GM23338 (cell line): ENCODE measurements at regions not wholly inside any gene's neighbourhood (a gene's known extent, or its start where the extent isn't known, plus 50 kb on each side); places are given as distances from the start of the nearest gene placed in this dataset.

Experiments
- ATAC-seq: fragments of 200-7000 bp; cut with Tn5 transposase; 3 replicates; pipeline ENCODE4 v1.9.1; 2020
- DNase-seq: peaks from one replicate; pipeline ENCODE4 v3.0.0-alpha.2; 2015; ENCODE audit warnings: low spot score
- H2AFZ ChIP-seq: fragments of 200-600 bp; sonication (generic); 2 replicates; pipeline ENCODE4 v1.8.0; 2016; ENCODE audit warnings: antibody characterized with exemption, mild to moderate bottlenecking, moderate library complexity
- H3F3A ChIP-seq: fragments of 200-600 bp; sonication (generic); replicated peaks from 2 replicates; pipeline ENCODE4 v1.8.0; 2017; ENCODE audit warnings: antibody characterized with exemption, mixed run types, low read depth
- H3K27ac ChIP-seq: fragments of 200-600 bp; sonication (generic); 2 replicates; pipeline ENCODE4 v1.6.1; 2016; ENCODE audit warnings: low read depth
- H3K27me3 ChIP-seq: fragments of 200-600 bp; sonication (generic); 2 replicates; pipeline ENCODE4 v1.8.0; 2016; ENCODE audit warnings: mild to moderate bottlenecking, mixed run types, moderate library complexity; ENCODE audit not compliant: insufficient read depth
- H3K36me3 ChIP-seq: fragments of 200-600 bp; sonication (generic); 2 replicates; pipeline ENCODE4 v1.8.0; 2016; ENCODE audit warnings: mild to moderate bottlenecking; ENCODE audit not compliant: insufficient read depth
- H3K4me1 ChIP-seq: fragments of 200-600 bp; sonication (generic); 2 replicates; pipeline ENCODE4 v1.8.0; 2016; ENCODE audit warnings: mild to moderate bottlenecking, moderate library complexity; ENCODE audit not compliant: insufficient read depth
- H3K4me2 ChIP-seq: fragments of 200-600 bp; sonication (generic); 2 replicates; pipeline ENCODE4 v1.7.1; 2017; ENCODE audit warnings: mixed run types
- H3K4me3 ChIP-seq: fragments of 200-600 bp; sonication (generic); 2 replicates; pipeline ENCODE4 v1.6.1; 2016; ENCODE audit warnings: mixed run types
- H3K79me2 ChIP-seq: fragments of 200-600 bp; sonication (generic); replicated peaks from 2 replicates; pipeline ENCODE4 v1.8.0; 2017; ENCODE audit warnings: mild to moderate bottlenecking; ENCODE audit not compliant: insufficient read depth
- H3K9me2 ChIP-seq: fragments of 200-600 bp; sonication (generic); 2 replicates; pipeline ENCODE4 v1.8.0; 2017; ENCODE audit not compliant: insufficient read depth
- H4K20me1 ChIP-seq: fragments of 200-600 bp; sonication (generic); replicated peaks from 2 replicates; pipeline ENCODE4 v1.8.0; 2017; ENCODE audit warnings: mild to moderate bottlenecking; ENCODE audit not compliant: insufficient read depth
- H3K27ac Mint-ChIP-seq: 2 replicates; pipeline ENCODE4 v1.8.0; 2020; ENCODE audit warnings: inconsistent platforms, mild to moderate bottlenecking, moderate library complexity, mixed read lengths
- H3K27me3 Mint-ChIP-seq: 3 replicates; pipeline ENCODE4 v1.8.0; 2022; ENCODE audit warnings: low read depth, mild to moderate bottlenecking, moderate library complexity, mixed read lengths, inconsistent platforms; ENCODE audit not compliant: insufficient read depth, poor library complexity
- H3K36me3 Mint-ChIP-seq: 3 replicates; pipeline ENCODE4 v1.8.0; 2021; ENCODE audit warnings: low read depth, mild to moderate bottlenecking, inconsistent platforms, moderate library complexity, mixed read lengths
- H3K4me1 Mint-ChIP-seq: 3 replicates; pipeline ENCODE4 v1.8.0; 2020; ENCODE audit warnings: mild to moderate bottlenecking, inconsistent platforms, mixed read lengths
- H3K4me3 Mint-ChIP-seq: 3 replicates; pipeline ENCODE4 v1.8.0; 2021; ENCODE audit warnings: moderate library complexity, mild to moderate bottlenecking, inconsistent platforms, mixed read lengths
- H3K9me3 Mint-ChIP-seq: 3 replicates; pipeline ENCODE4 v1.8.0; 2020; ENCODE audit warnings: moderate library complexity, mild to moderate bottlenecking, inconsistent platforms, mixed read lengths
- CREB1 ChIP-seq: fragments of 250-450 bp; sonication (Bioruptor Pico); IDR thresholded peaks from 2 replicates; pipeline ENCODE4 v1.5.0; 2020; ENCODE audit warnings: low read depth, mild to moderate bottlenecking, moderate library complexity
- EZH2 ChIP-seq: fragments of 200-600 bp; sonication (generic); IDR thresholded peaks from one replicate; pipeline ENCODE4 v1.8.0; 2017; ENCODE audit warnings: antibody characterized with exemption, mild to moderate bottlenecking, low read depth; ENCODE audit not compliant: unreplicated experiment
- JUNB ChIP-seq: IDR thresholded peaks from one replicate; pipeline ENCODE4 v1.6.1; 2016; ENCODE audit warnings: antibody characterized with exemption; ENCODE audit not compliant: unreplicated experiment
- NANOG ChIP-seq: IDR thresholded peaks from 2 replicates; pipeline ENCODE4 v1.6.1; 2016; ENCODE audit warnings: antibody characterized with exemption, borderline replicate concordance
- POLR2AphosphoS5 ChIP-seq: IDR thresholded peaks from 2 replicates; pipeline ENCODE4 v1.6.1; 2016; ENCODE audit warnings: antibody characterized with exemption, low read depth
- ZNF114 ChIP-seq: fragments of 250-450 bp; sonication (Bioruptor Pico); IDR thresholded peaks from 2 replicates; pipeline ENCODE4 v1.5.0; 2020; ENCODE audit warnings: mild to moderate bottlenecking, moderate library complexity
- ZNF331 ChIP-seq: fragments of 250-450 bp; sonication (Bioruptor Pico); IDR thresholded peaks from 2 replicates; pipeline ENCODE4 v1.5.0; 2020; ENCODE audit warnings: low read depth, mild to moderate bottlenecking, moderate library complexity
- TF ChIP-seq, protein P1 (sequence below): IDR thresholded peaks from one replicate; pipeline ENCODE4 v1.6.1; 2018; ENCODE audit warnings: antibody characterized with exemption; ENCODE audit not compliant: unreplicated experiment
- TF ChIP-seq, protein P2 (sequence below): fragments of 250-450 bp; sonication (Bioruptor Pico); IDR thresholded peaks from 2 replicates; pipeline ENCODE4 v1.5.0; 2020; ENCODE audit warnings: mild to moderate bottlenecking, moderate library complexity

DNA sequence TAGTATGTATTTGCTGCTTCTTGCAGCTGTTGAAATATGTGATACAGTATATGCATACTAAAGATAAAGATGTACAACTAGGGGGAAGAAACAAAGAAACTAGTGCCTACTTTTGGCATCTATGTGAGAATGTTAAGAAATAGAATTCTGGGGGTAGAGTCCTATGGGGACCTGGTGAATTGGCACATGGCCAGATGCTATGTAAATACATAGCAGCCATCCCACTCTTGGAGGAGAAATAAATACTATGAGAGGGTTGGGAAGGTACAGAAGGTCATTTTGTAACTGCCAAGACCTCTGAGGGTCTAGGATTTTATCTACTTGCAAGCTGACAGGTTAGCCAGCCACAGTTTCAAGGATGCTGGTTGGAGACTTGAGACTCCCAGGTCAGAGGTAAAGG, 298.3 kb upstream of the TBL1XR1 start:
- H3K27ac ChIP-seq = no peak overlapping the region
- Mint-ChIP-seq H3K27me3 (no peaks in the 10 kb centered on the region), H3K27ac (no peak overlapping the region), H3K9me3 (no peaks in the 10 kb centered on the region; the same call in 2 of the 3 replicates), H3K36me3 (no peaks in the 10 kb centered on the region), H3K4me3 (no peak overlapping the region), H3K4me1 (peaks cover 7% of the 10 kb centered on the region)
- no peak overlapping the region for H3K4me3 ChIP-seq
- H3F3A ChIP-seq = no peaks in the 10 kb centered on the region
- DNase-seq (no peak), ATAC-seq (no peak)
- no peak overlapping the region for H3K4me2 ChIP-seq
- H3K27me3 ChIP-seq = no peaks in the 10 kb centered on the region
- H3K36me3 ChIP-seq = no peaks in the 10 kb centered on the region
- H4K20me1 ChIP-seq = no peaks in the 10 kb centered on the region
- no peaks in the 10 kb centered on the region for H3K9me2 ChIP-seq
- TF ChIP-seq POLR2AphosphoS5 = no peak
- no peaks in the 10 kb centered on the region for H3K79me2 ChIP-seq
- no peak overlapping the region for H2AFZ ChIP-seq
- H3K4me1 ChIP-seq = no peaks in the 10 kb centered on the region

DNA sequence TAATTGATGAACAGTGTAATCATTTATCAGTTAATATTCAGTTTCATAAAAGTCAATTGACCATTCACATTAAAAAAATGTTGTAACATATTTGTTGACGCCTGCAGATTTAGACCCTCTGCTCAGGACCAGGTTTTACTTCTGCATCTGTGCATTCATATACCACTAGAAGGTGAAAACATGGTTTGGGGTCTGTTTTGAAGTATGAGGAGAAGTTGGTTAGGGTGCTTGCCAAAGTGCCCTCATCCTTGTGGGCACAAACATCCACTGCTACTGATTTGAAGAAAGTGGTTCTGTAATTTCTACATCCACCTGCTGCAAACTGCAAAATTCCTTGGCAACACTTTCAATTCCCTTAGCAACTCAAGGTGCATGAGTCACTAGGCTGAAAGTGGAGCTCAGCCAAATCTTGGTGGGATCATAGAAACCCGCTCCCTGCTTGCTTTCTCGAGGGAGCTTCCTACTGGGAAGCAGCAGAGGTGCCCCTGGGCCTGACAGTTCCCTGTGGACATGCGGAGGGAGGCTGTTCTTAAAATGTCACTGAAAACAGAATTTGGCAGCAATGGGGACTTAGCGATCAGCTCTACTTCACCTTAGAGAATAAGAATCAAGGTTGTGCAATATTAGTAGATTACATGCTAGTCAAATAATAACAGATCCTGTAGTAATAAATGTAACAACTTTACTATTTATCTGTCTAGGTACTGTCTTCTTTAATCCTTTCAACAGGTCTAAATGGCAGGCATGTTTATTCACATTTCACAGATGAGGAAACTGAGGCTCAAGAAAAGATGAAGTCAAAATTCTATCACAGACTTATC, 301.0 kb upstream of the TBL1XR1 start:
- H3K36me3 Mint-ChIP-seq = no peaks in the 10 kb centered on the region
- no peaks in the 10 kb centered on the region for H3K36me3 ChIP-seq
- no peaks in the 10 kb centered on the region for H3K27me3 ChIP-seq
- no peaks in the 10 kb centered on the region for H3K9me2 ChIP-seq
- H3K27me3 Mint-ChIP-seq = no peaks in the 10 kb centered on the region
- no peaks in the 10 kb centered on the region for H3K79me2 ChIP-seq
- TF ChIP-seq ZNF331 = no peak
- no peak for TF ChIP-seq ZNF114 (CRISPR knock-in tag)
- no peak for TF ChIP-seq NANOG
- TF ChIP-seq CREB1 (CRISPR knock-in tag) = no peak
- TF ChIP-seq JUNB = no peak
- TF ChIP-seq, protein P1, sequence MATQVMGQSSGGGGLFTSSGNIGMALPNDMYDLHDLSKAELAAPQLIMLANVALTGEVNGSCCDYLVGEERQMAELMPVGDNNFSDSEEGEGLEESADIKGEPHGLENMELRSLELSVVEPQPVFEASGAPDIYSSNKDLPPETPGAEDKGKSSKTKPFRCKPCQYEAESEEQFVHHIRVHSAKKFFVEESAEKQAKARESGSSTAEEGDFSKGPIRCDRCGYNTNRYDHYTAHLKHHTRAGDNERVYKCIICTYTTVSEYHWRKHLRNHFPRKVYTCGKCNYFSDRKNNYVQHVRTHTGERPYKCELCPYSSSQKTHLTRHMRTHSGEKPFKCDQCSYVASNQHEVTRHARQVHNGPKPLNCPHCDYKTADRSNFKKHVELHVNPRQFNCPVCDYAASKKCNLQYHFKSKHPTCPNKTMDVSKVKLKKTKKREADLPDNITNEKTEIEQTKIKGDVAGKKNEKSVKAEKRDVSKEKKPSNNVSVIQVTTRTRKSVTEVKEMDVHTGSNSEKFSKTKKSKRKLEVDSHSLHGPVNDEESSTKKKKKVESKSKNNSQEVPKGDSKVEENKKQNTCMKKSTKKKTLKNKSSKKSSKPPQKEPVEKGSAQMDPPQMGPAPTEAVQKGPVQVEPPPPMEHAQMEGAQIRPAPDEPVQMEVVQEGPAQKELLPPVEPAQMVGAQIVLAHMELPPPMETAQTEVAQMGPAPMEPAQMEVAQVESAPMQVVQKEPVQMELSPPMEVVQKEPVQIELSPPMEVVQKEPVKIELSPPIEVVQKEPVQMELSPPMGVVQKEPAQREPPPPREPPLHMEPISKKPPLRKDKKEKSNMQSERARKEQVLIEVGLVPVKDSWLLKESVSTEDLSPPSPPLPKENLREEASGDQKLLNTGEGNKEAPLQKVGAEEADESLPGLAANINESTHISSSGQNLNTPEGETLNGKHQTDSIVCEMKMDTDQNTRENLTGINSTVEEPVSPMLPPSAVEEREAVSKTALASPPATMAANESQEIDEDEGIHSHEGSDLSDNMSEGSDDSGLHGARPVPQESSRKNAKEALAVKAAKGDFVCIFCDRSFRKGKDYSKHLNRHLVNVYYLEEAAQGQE = no peak
- TF ChIP-seq, protein P2, sequence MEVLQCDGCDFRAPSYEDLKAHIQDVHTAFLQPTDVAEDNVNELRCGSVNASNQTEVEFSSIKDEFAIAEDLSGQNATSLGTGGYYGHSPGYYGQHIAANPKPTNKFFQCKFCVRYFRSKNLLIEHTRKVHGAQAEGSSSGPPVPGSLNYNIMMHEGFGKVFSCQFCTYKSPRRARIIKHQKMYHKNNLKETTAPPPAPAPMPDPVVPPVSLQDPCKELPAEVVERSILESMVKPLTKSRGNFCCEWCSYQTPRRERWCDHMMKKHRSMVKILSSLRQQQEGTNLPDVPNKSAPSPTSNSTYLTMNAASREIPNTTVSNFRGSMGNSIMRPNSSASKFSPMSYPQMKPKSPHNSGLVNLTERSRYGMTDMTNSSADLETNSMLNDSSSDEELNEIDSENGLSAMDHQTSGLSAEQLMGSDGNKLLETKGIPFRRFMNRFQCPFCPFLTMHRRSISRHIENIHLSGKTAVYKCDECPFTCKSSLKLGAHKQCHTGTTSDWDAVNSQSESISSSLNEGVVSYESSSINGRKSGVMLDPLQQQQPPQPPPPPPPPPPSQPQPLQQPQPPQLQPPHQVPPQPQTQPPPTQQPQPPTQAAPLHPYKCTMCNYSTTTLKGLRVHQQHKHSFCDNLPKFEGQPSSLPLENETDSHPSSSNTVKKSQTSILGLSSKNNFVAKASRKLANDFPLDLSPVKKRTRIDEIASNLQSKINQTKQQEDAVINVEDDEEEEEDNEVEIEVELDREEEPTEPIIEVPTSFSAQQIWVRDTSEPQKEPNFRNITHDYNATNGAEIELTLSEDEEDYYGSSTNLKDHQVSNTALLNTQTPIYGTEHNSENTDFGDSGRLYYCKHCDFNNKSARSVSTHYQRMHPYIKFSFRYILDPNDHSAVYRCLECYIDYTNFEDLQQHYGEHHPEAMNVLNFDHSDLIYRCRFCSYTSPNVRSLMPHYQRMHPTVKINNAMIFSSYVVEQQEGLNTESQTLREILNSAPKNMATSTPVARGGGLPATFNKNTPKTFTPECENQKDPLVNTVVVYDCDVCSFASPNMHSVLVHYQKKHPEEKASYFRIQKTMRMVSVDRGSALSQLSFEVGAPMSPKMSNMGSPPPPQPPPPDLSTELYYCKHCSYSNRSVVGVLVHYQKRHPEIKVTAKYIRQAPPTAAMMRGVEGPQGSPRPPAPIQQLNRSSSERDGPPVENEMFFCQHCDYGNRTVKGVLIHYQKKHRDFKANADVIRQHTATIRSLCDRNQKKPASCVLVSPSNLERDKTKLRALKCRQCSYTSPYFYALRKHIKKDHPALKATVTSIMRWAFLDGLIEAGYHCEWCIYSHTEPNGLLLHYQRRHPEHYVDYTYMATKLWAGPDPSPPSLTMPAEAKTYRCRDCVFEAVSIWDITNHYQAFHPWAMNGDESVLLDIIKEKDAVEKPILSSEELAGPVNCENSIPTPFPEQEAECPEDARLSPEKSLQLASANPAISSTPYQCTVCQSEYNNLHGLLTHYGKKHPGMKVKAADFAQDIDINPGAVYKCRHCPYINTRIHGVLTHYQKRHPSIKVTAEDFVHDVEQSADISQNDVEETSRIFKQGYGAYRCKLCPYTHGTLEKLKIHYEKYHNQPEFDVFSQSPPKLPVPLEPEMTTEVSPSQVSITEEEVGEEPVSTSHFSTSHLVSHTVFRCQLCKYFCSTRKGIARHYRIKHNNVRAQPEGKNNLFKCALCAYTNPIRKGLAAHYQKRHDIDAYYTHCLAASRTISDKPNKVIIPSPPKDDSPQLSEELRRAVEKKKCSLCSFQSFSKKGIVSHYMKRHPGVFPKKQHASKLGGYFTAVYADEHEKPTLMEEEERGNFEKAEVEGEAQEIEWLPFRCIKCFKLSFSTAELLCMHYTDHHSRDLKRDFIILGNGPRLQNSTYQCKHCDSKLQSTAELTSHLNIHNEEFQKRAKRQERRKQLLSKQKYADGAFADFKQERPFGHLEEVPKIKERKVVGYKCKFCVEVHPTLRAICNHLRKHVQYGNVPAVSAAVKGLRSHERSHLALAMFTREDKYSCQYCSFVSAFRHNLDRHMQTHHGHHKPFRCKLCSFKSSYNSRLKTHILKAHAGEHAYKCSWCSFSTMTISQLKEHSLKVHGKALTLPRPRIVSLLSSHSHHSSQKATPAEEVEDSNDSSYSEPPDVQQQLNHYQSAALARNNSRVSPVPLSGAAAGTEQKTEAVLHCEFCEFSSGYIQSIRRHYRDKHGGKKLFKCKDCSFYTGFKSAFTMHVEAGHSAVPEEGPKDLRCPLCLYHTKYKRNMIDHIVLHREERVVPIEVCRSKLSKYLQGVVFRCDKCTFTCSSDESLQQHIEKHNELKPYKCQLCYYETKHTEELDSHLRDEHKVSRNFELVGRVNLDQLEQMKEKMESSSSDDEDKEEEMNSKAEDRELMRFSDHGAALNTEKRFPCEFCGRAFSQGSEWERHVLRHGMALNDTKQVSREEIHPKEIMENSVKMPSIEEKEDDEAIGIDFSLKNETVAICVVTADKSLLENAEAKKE (CRISPR knock-in tag) = no peak
- no peak for TF ChIP-seq EZH2
- H3K4me2 ChIP-seq = no peak overlapping the region
- H2AFZ ChIP-seq = no peak overlapping the region; the same call in 1 of the 2 replicates
- no peaks in the 10 kb centered on the region; the same call in 2 of the 3 replicates for H3K9me3 Mint-ChIP-seq
- no peak overlapping the region for H3K27ac ChIP-seq
- no peaks in the 10 kb centered on the region for H3F3A ChIP-seq
- DNase-seq (no peak), ATAC-seq (no peak)
- H3K27ac Mint-ChIP-seq = no peak overlapping the region
- no peak overlapping the region for H3K4me3 Mint-ChIP-seq
- no peaks in the 10 kb centered on the region for H4K20me1 ChIP-seq
- H3K4me1 Mint-ChIP-seq = no peaks in the 10 kb centered on the region
- H3K4me1 ChIP-seq = no peaks in the 10 kb centered on the region
- no peak overlapping the region for H3K4me3 ChIP-seq
